H1 (cell line): ENCODE measurements at regions not wholly inside any gene's neighbourhood (a gene's known extent, or its start where the extent isn't known, plus 50 kb on each side); places are given as distances from the start of the nearest gene placed in this dataset.

Experiments used
- FOSL1 ChIP-seq: IDR thresholded peaks from 2 replicates; pipeline ENCODE4 v1.6.1; 2011; ENCODE audit warnings: mild to moderate bottlenecking, low read depth, low read length, moderate library complexity; ENCODE audit not compliant: insufficient read depth
- KDM1A ChIP-seq: fragments of 200-600, 300-600 bp; sonication (generic); IDR thresholded peaks from 2 replicates; pipeline ENCODE4 v1.7.1; 2016; ENCODE audit warnings: mild to moderate bottlenecking, low read length, borderline replicate concordance
- NANOG ChIP-seq: IDR thresholded peaks from 2 replicates; pipeline ENCODE4 v1.6.1; 2011; ENCODE audit warnings: low read length, low read depth, mild to moderate bottlenecking, inconsistent platforms; ENCODE audit not compliant: insufficient read depth, poor library complexity, severe bottlenecking
- SP4 ChIP-seq: IDR thresholded peaks from 2 replicates; pipeline ENCODE4 v1.6.1; 2012; ENCODE audit warnings: low read length, inconsistent platforms
- TBP ChIP-seq: IDR thresholded peaks from 2 replicates; pipeline ENCODE4 v1.6.1; 2011; ENCODE audit warnings: low read depth, low read length, improper control_type of control experiment
- ZNF274 ChIP-seq: IDR thresholded peaks from 2 replicates; pipeline ENCODE4 v1.7.0; 2012; ENCODE audit warnings: low read length, borderline replicate concordance; ENCODE audit errors: extremely low read depth

DNA sequence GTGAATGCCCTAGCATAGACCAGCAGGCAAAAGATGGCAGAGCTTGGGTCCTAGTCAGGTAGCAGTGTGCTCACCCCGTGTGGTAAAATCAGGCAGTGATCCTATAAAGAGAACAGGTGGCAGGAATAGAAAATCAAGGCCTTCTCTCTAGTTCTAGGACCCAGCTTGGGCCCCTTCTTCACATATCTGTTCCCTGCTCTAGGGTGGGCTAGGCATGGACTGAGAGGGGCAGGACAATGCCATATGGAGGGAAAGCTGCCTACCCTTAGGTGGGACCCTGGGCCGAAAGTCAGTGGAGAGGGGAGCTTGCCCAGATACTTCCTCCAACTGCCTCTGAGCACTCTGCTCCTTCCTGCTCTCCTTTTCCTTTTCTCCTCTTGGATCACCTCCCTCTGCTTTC lies 117.4 kb upstream of the NALF2 start (continued):
- TF ChIP-seq FOSL1 = no peak
- TF ChIP-seq NANOG = no peak
- no peak for TF ChIP-seq KDM1A
- no peak for TF ChIP-seq SP4
- TF ChIP-seq ZNF274 = no peak
- TF ChIP-seq TBP = no peak
